ENCODE measurements at regions not wholly inside any gene's neighbourhood (a gene's known extent, or its start where the extent isn't known, plus 50 kb on each side); places are given as distances from the start of the nearest gene placed in this dataset.
A peak's percentile ranks its signal among the peaks of the same experiment; 100 is the strongest.

- TF ChIP-seq MEIS1 (CRISPR knock-in tag; IDR thresholded peaks at IDR 0.05; ENCODE audit: borderline replicate concordance), result no peak
- TF ChIP-seq ZNF792 (tag by site-specific recombination; IDR thresholded peaks at IDR 0.05), result no peak
- TF ChIP-seq ZFHX2 (tag by site-specific recombination; conservative IDR thresholded peaks at IDR 0.05), result no peak
- TF ChIP-seq ZNF777 (tag by site-specific recombination; IDR thresholded peaks at IDR 0.05; ENCODE audit: borderline replicate concordance), result no peak
- peak; percentile 89 for TF ChIP-seq TRIM28 (IDR thresholded peaks at IDR 0.05; ENCODE audit: borderline replicate concordance, low read length)
- TF ChIP-seq KLF10 (tag by site-specific recombination; IDR thresholded peaks at IDR 0.05), result no peak
- TF ChIP-seq ZNF837 (tag by site-specific recombination; IDR thresholded peaks at IDR 0.05), result no peak
- TF ChIP-seq ZNF560 (tag by site-specific recombination; IDR thresholded peaks at IDR 0.05; ENCODE audit: borderline replicate concordance), result no peak
- no peak for TF ChIP-seq ZNF623 (tag by site-specific recombination; IDR thresholded peaks at IDR 0.05)
- TF ChIP-seq KLF1 (tag by site-specific recombination; IDR thresholded peaks at IDR 0.05), result no peak
- TF ChIP-seq ZNF2 (tag by site-specific recombination; IDR thresholded peaks at IDR 0.05), result no peak
- peak; percentile 47; the same call in 1 of the 2 replicates for TF ChIP-seq ZNF280D (tag by site-specific recombination; IDR thresholded peaks at IDR 0.05)
- TF ChIP-seq ZNF514 (tag by site-specific recombination; IDR thresholded peaks at IDR 0.05), result no peak
- TF ChIP-seq ZNF843 (tag by site-specific recombination; IDR thresholded peaks at IDR 0.05), result no peak
- TF ChIP-seq ZNF621 (tag by site-specific recombination; IDR thresholded peaks at IDR 0.05), result no peak
- TF ChIP-seq ZNF366 (tag by site-specific recombination; conservative IDR thresholded peaks at IDR 0.05), result no peak
- no peak for TF ChIP-seq ZNF529 (tag by site-specific recombination; IDR thresholded peaks at IDR 0.05; ENCODE audit: insufficient replicate concordance)
- no peak for TF ChIP-seq SCRT2 (tag by site-specific recombination; IDR thresholded peaks at IDR 0.05)
- TF ChIP-seq ZNF174 (tag by site-specific recombination; IDR thresholded peaks at IDR 0.05), result no peak
- 0 out of 2 replicates have a peak, but pooled peaks have one; percentile 52 for TF ChIP-seq ZNF155 (tag by site-specific recombination; IDR thresholded peaks at IDR 0.05)
- TF ChIP-seq ZNF558 (tag by site-specific recombination; IDR thresholded peaks at IDR 0.05), result peak; percentile 92
These were observed 495.9 kb downstream of the CSNK1G3 start (continued) for GRCh38 chr5:124007675-124008398.

GRCh38 chr5:124001036-124001615 is 489.1 kb downstream of the CSNK1G3 start:
- POLR2A ChIA-PET, result no interaction called here
- H3K36me3 ChIP-seq (ENCODE audit: control insufficient read depth in 2 of 2, insufficient read depth in 1 of 2, low read length in 2 of 2), result no peaks in the 10 kb centered on the region
- H3K27ac ChIP-seq (ENCODE audit: extremely low read depth, low read depth, low read length), result no peak overlapping the region; the same call in 1 of the 2 replicates
- H3K4me1 ChIP-seq (ENCODE audit: control insufficient read depth, insufficient read depth, low read length), result peaks cover 12% of the 10 kb centered on the region; the same call in 1 of the 2 replicates
- no peak overlapping the region for H3K4me3 ChIP-seq (ENCODE audit: low read depth, low read length)
- no peaks in the 10 kb centered on the region for H3K9me3 ChIP-seq (ENCODE audit: control insufficient read depth, insufficient read depth, low read depth, low read length)
- TF ChIP-seq PRDM6 (tag by site-specific recombination; IDR thresholded peaks at IDR 0.05), result 0 out of 2 replicates have a peak, but pooled peaks have one; percentile 13
- no peak for TF ChIP-seq TCF7L2 (IDR thresholded peaks at IDR 0.05; ENCODE audit: borderline replicate concordance, low read depth, low read length)
- TF ChIP-seq ZNF600 (tag by site-specific recombination; IDR thresholded peaks at IDR 0.05), result peak; percentile 58; the same call in 1 of the 2 replicates
- CTCF ChIA-PET, result interaction anchor here (0.6 kb wide), 1 partner anchor 286 kb away, joined by 5 read pairs; no protein-coding TSS in a partner anchor

Data from HEK293 (cell line).